Breast epithelium (tissue), 3 donors: ENCODE measurements at regions not wholly inside any gene's neighbourhood (a gene's known extent, or its start where the extent isn't known, plus 50 kb on each side); places are given as distances from the start of the nearest gene placed in this dataset.

Experiments used
- POLR2A ChIP-seq: fragments of 450-650 bp; IDR thresholded peaks from one replicate; pipeline ENCODE4 v1.6.1; 2016; ENCODE audit warnings: antibody characterized with exemption, mild to moderate bottlenecking, moderate library complexity
- POLR2AphosphoS5 ChIP-seq, 3 donors: sonication (generic); formaldehyde crosslinking; IDR thresholded peaks; one replicate each; pipeline ENCODE4 v1.6.1; 2017; ENCODE audit warnings: antibody characterized with exemption in 3 of 3
- TF ChIP-seq, protein P1 (sequence below), 3 donors: fragments of 450-650 bp; IDR thresholded peaks; one replicate each; pipeline ENCODE4 v1.5.1; 2016 to 2017; ENCODE audit warnings: antibody characterized with exemption in 3 of 3, mild to moderate bottlenecking in 3 of 3, moderate library complexity in 3 of 3

DNA sequence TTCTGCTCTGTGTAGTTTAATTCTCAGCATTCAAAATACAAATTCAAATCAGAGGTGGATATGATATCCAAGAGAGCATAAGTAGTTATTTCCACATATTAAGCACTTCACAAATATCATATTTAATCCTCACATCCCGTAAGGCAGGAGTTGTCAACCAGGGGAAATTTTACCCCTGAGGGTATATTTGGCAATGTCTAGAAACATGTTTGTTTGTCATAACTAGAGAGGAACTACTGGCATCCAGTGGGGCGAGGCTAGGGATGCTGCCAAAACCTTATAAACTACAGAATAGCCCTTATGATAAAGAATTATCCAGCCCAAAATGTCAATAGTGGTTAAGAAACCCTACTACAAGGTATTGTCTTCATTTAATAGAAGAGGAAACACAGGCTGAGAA lies 619.4 kb downstream of the SLCO4C1 start:
- TF ChIP-seq, protein P1, sequence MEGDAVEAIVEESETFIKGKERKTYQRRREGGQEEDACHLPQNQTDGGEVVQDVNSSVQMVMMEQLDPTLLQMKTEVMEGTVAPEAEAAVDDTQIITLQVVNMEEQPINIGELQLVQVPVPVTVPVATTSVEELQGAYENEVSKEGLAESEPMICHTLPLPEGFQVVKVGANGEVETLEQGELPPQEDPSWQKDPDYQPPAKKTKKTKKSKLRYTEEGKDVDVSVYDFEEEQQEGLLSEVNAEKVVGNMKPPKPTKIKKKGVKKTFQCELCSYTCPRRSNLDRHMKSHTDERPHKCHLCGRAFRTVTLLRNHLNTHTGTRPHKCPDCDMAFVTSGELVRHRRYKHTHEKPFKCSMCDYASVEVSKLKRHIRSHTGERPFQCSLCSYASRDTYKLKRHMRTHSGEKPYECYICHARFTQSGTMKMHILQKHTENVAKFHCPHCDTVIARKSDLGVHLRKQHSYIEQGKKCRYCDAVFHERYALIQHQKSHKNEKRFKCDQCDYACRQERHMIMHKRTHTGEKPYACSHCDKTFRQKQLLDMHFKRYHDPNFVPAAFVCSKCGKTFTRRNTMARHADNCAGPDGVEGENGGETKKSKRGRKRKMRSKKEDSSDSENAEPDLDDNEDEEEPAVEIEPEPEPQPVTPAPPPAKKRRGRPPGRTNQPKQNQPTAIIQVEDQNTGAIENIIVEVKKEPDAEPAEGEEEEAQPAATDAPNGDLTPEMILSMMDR (IDR thresholded peaks at IDR 0.05), result no peak
- TF ChIP-seq POLR2A, result no peak
- no peak for TF ChIP-seq POLR2AphosphoS5 (IDR thresholded peaks at IDR 0.05)
